ENCODE measurements at regions not wholly inside any gene's neighbourhood (a gene's known extent, or its start where the extent isn't known, plus 50 kb on each side); places are given as distances from the start of the nearest gene placed in this dataset.

DNA sequence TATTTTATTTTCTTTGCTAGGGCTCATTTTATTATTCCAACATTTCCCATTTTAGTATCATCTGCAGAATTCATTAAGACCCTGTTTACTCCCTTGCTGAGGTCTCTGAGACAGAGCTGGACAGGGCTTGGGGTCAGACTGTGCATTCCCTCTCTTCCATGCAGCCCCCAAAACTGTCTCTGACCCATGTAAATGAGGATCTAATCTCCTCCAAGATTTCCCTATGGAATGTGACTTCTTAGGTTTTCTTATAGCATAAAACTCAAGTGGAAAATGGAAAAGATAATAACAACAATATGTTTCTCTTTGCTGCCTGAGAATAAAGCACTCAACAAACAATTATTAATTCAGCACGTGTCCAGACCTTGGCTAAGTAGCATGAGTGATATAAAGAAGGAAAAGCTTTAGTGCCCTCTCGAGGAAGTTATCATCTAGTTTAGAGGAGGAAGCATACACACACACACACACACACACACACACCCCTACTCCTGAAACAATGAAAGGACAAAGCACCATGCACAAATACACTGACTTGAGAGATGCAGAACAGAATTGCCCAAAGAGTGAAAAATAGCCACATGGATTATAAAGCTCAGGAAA, 815.5 kb downstream of the BCKDHB start:
- no TSS peak for BruUV-seq (replicated peaks)
- no peaks in the 10 kb centered on the region for H3K4me1 ChIP-seq (ENCODE audit: control insufficient read depth, insufficient read depth, low read length)
- H3K36me3 ChIP-seq (ENCODE audit: control insufficient read depth in 2 of 2, insufficient read depth in 2 of 2, low read length in 1 of 2), result no peaks in the 10 kb centered on the region
- H3K4me3 ChIP-seq, result no peak overlapping the region
- no peak overlapping the region for H3K27ac ChIP-seq (ENCODE audit: control insufficient read depth, insufficient read depth)
- ChIA-PET SMC1A (ENCODE audit: uncharacterized antibody, unreplicated experiment) (no interaction called here), POLR2A (no interaction called here), RAD21 (ENCODE audit: unreplicated experiment) (no interaction called here), CTCF (no interaction called here)
- DNase-seq (ENCODE audit: low read depth, low spot score), result no peak
- no peak for FAIRE-seq
- no peaks in the 10 kb centered on the region for H3K79me2 ChIP-seq (ENCODE audit: control insufficient read depth, insufficient read depth, low read length)
- H3K9me3 ChIP-seq (replicated peaks; ENCODE audit: control insufficient read depth, insufficient read depth, low read length), result no peaks in the 10 kb centered on the region
- H3K4me2 ChIP-seq (ENCODE audit: control insufficient read depth, insufficient read depth), result no peak overlapping the region
- H2AFZ ChIP-seq (ENCODE audit: control insufficient read depth, low read depth, low read length), result no peak overlapping the region
- ATAC-seq, result no peak
- TF ChIP-seq ZZZ3 (IDR thresholded peaks at IDR 0.05; ENCODE audit: control insufficient read depth, insufficient read length, low read depth) (no peak), RCOR1 (conservative IDR thresholded peaks at IDR 0.05; ENCODE audit: low read depth, low read length) (no peak), CHD1 (IDR thresholded peaks at IDR 0.05; ENCODE audit: low read depth, low read length) (no peak), RBBP5 (conservative IDR thresholded peaks at IDR 0.05) (no peak)
- TF ChIP-seq, protein P1, sequence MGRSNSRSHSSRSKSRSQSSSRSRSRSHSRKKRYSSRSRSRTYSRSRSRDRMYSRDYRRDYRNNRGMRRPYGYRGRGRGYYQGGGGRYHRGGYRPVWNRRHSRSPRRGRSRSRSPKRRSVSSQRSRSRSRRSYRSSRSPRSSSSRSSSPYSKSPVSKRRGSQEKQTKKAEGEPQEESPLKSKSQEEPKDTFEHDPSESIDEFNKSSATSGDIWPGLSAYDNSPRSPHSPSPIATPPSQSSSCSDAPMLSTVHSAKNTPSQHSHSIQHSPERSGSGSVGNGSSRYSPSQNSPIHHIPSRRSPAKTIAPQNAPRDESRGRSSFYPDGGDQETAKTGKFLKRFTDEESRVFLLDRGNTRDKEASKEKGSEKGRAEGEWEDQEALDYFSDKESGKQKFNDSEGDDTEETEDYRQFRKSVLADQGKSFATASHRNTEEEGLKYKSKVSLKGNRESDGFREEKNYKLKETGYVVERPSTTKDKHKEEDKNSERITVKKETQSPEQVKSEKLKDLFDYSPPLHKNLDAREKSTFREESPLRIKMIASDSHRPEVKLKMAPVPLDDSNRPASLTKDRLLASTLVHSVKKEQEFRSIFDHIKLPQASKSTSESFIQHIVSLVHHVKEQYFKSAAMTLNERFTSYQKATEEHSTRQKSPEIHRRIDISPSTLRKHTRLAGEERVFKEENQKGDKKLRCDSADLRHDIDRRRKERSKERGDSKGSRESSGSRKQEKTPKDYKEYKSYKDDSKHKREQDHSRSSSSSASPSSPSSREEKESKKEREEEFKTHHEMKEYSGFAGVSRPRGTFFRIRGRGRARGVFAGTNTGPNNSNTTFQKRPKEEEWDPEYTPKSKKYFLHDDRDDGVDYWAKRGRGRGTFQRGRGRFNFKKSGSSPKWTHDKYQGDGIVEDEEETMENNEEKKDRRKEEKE (IDR thresholded peaks at IDR 0.05), result no peak
- TF ChIP-seq, protein P2, sequence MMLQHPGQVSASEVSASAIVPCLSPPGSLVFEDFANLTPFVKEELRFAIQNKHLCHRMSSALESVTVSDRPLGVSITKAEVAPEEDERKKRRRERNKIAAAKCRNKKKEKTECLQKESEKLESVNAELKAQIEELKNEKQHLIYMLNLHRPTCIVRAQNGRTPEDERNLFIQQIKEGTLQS (IDR thresholded peaks at IDR 0.05; ENCODE audit: borderline replicate concordance, extremely low read depth, low read depth, low read length), result no peak
- in situ Hi-C loops (cut with MboI) (no loop called here), intact Hi-C loops (cut with micrococcal nuclease; ENCODE audit: unreplicated experiment) (no loop called here)
- no peaks in the 10 kb centered on the region for H4K20me1 ChIP-seq (ENCODE audit: control insufficient read depth, insufficient read depth)
- 0% methylated on average over 2 of the region's 2 CpGs for WGBS (ENCODE audit: insufficient coverage, insufficient replicate concordance, low lambda C conversion rate, missing lambda C conversion rate)
- no peak overlapping the region for H3K9ac ChIP-seq (ENCODE audit: control insufficient read depth, insufficient read depth, low read length)
- no peaks in the 10 kb centered on the region for H3K27me3 ChIP-seq (replicated peaks in 1 of 2; ENCODE audit: control insufficient read depth in 2 of 2, insufficient read depth in 2 of 2, low read length in 1 of 2)
